GM21529 (cell line): ENCODE measurements at regions not wholly inside any gene's neighbourhood (a gene's known extent, or its start where the extent isn't known, plus 50 kb on each side); places are given as distances from the start of the nearest gene placed in this dataset.
"Not testable (repeated sequence)": the region's sequence is repeated elsewhere in the genome, so short reads cannot be mapped to it uniquely, and the experiment has no call there.

Experiments used
- ATAC-seq: cut with Tn5 transposase; IDR thresholded peaks from one replicate; pipeline ENCODE4 v1.9.1; 2021; ENCODE audit not compliant: unreplicated experiment

- no peak for ATAC-seq
These were observed 632.3 kb upstream of the TLE4 start for GRCh38 chr9:78939311-78940065.

- ATAC-seq = no peak
These were observed 631.5 kb upstream of the TLE4 start for GRCh38 chr9:78940121-78940855.

DNA sequence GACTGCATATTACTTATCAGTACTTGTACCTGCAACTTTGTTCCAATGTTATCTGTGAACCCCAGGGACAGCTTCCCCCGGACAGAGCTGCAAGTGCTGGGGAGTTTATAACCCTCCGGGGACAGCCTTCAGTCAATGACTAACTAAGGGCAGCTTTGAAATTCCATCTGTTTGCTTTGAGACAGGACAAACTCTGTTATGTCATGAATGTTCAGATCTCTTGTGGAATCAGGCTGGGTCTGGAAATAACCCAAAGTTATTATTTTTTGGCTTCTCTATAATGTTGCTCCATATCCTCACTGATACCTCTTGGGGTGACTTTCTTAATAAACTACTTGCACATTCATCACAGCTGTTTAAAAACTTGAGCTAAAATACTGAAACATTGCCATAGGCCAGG lies 617.5 kb upstream of the TLE4 start:
- no peak for ATAC-seq

DNA sequence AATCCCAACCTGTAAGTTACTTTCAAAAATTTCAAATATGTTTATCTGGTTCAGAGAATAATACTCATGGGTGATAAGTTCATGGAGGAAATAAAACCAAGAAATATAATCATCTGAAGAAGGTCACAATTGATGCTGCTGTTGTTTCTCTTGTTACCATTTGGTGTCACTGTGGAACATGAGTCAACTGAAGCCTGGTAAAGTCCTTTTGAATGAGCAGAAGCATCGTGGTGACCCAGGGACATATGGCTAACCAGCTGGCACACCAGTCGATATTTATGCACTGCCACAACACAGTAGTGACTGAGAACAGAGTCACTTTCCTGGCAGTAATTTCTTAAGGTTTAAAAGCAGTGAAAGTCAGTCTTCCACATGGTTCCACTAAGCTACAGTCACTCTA lies 612.9 kb upstream of the TLE4 start:
- no peak for ATAC-seq

GRCh38 chr9:78962156-78962555 lies 609.6 kb upstream of the TLE4 start:
- ATAC-seq = no peak

DNA sequence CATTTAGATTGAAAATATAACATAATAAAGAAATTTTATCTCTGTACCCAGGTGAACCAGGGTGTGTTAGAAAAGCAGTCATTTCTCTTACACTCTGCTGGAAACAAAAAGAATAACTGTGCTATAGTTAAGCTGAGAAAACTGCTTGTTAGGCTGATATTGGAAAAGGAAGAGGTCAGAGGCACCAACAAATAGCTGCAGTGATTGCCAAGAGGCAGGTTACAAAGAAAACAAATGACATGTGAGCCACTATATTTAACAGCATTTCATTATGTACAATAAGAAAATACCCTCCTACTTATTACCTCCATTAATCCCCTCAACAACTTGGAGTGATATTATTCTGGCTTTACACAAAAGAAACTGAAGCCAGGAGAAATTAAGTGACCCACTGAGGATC lies 607.9 kb upstream of the TLE4 start:
- no peak for ATAC-seq

DNA sequence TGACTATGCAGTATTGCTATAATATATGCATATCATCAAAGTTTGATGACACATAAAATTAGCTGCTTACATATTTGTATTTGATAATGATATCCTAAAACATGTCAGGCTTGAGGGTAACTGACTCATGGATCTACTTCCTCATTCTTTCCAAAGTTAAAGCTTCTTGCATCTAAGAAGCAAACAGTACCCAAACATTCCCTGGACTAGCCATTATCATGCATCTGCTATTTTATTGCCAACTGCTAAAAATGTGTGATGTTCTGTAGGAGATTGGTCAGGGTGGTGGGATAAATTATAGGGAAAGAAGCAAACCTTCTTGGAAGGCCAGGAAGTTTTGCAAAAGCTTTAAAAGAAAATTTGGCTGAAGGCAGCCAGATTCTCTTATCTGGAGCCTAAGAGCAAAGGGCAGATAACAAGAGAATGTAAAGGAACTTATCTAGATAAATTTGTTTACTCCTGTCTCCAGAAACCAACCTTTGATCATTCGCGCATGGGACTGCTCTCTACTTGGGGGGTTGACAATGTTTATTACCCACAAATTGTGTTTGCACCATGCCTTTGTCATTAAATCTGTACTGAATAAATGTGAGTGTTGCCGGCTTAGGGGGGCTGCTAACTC lies 604.1 kb upstream of the TLE4 start:
- ATAC-seq = no peak

DNA sequence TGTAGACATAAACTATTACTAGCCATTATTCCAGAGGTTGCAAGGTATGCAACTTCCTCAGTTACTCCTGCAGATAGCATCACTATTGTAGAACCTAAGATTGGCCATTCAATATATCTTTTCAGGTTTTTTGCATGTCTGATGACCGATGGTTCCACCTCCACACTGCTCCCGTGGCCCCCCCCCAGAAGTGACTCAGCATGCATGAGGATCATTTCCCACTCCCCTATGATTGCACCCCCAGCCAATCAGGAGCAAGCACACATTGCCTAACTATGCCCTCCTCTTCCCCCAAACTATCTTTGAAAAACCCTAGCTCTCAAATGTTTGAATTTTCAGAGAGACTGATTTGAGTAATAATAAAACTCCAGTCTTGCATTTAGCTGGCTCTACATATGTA lies 601.4 kb upstream of the TLE4 start:
- ATAC-seq = no peak

GRCh38 chr9:78971540-78971939 lies 600.2 kb upstream of the TLE4 start:
- no peak for ATAC-seq

DNA sequence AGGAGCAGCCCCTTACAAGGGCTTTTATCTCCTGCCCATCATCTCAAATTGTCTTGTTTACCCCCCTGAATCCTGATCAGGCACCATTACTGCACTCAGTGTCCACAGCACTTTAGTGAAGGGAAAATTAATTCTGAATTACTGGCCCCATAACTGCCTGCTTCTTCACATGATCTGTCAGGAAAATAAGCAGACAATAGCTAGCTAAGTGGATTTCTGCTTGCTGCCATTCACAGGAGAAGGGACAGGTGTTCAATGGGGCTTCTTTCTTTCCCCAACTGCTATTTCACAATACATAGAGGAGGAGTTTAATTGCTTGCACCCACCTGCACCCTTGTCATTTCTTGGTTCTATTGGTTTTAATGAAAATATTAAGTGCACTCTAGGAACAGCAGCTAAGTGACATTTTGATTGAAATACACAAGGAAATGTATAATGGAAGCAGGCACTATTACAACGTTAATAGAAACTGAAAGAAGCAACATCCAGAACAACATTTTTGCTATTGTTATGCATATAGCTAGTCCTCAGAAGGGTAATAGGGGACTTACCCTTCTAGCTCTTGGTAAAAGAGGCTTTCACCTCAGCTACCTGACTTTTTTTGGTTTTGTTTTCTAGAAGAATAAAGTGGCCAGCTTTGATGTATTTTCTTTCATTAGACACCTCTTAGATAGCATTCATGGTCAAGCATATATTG lies 599.3 kb upstream of the TLE4 start:
- ATAC-seq = peak; percentile 77

GRCh38 chr9:78973907-78974306 lies 597.9 kb upstream of the TLE4 start:
- no peak for ATAC-seq

DNA sequence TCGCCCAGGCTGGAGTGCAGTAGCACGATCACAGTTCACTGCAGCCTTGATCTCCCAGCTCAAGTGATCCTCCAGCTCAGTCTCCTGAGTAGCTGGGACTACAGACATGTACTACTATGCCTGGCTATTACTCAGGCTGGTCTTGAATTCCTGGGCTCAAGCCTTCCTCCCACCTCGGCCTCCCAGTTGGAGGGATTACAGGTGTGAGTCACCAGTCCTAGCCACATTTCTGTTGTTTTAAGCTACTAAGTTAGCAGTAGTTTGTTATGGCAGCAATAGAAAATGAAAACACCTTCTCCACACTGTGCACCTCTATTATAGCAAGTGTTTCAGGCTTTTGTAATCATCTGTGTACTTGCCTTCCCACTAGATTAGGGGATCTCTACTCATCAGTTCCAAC lies 588.9 kb upstream of the TLE4 start:
- ATAC-seq = no peak

DNA sequence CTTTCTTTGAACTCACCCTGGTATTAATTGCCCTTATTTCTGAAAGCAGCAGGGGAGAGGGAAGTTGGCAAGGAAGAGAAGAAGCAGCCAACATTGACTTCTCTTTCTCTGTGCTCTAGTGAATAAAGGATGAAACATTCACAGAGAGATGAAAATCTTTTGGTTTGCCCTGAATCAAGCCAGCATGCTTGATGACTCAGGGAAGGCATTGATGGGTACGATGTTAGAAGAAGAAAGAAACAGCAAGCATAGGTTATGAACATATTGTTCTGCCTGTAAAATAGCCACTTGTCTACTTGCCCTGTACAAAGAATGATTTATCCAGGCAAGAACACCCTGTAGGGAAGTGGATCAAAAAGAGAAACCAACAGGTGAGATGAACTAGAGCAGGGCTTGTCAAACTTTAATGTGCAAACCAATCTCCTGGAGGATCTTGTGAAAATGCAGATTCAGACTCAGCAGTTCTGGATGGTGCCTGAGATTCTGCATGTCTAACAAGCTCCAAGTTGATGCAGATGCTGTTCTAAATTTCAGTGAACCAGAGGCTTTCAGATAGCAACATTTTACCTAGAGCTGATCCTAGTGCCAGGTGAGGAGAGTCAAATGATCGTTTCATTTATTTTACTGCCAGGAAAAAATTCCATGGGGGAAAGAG lies 586.6 kb upstream of the TLE4 start:
- ATAC-seq = no peak

- ATAC-seq = no peak
These were observed 585.3 kb upstream of the TLE4 start for GRCh38 chr9:78986446-78986845.

DNA sequence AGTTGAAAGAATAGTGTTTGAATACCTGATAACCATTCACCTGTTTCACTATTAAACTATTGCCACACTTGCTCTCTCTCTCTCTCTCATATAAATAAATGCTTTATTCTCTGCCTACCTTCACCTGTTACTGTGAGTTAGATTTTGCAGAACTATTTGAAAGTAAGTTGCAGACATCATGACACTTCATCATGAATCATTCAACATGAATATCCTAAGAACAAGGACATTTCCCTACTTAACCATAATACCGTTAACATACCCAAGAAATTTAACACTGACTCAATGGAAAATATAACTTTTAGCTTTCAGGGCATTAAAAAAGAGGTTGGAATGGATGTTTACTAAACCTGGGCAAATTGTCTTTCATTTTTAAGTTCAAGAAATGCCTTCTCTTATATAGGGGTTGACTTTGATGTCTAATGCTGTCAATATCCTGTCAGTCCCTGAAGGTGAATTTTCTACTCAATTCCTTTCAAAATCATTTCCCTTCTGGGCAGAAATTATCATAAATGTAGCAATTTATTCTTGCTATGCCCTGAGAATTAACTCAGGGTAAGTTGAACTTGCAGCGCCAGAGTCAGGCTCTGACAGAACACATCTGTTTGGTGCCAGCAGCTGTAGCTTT lies 582.6 kb upstream of the TLE4 start:
- ATAC-seq = no peak

DNA sequence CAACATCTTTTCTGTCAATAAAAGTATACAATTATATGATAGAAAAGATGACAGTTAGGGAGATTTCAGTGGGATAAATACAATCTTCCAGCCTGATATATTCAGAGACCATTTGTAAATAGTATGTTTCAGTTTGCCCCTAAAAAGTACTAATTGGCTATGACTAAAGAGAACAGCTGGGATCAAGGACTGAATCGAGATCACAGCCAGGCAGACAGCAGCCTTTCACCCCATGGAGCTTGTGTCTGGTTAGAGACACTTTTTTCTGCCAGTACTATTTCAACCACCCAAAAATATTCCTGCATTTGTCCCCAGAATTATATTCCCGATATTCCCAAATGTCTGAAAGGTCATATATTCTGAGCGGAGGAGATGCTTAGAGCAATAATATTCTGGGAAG lies 577.3 kb upstream of the TLE4 start:
- no peak for ATAC-seq

DNA sequence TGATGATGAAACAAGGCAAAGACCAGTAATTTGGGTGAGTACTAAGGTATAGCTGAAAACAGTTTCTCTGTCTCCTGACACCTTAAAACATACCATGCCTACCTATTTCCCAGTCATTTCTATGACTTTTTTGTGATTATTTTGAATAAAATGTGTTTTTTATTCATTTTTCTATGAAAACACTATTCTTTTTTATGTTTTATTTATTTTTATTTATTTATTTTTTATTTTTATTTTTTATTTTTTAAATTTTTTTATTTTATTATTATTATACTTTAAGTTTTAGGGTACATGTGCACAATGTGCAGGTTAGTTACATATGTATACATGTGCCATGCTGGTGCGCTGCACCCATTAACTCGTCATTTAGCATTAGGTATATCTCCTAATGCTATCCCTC lies 576.8 kb upstream of the TLE4 start:
- not testable (repeated sequence) for ATAC-seq

GRCh38 chr9:78997296-78997695 lies 574.5 kb upstream of the TLE4 start:
- no peak for ATAC-seq

GRCh38 chr9:79000230-79001002 lies 571.3 kb upstream of the TLE4 start:
- peak; percentile 62 for ATAC-seq

- no peak for ATAC-seq
These were observed 570.8 kb upstream of the TLE4 start for GRCh38 chr9:79001012-79001411.
